ENCODE measurements at regions not wholly inside any gene's neighbourhood (a gene's known extent, or its start where the extent isn't known, plus 50 kb on each side); places are given as distances from the start of the nearest gene placed in this dataset.

- H3K9ac ChIP-seq (ENCODE audit: insufficient read depth, low read length), result no peak overlapping the region
- no peak overlapping the region for H3K4me2 ChIP-seq (ENCODE audit: extremely low read depth, insufficient read depth, low read length)
- H3K27ac ChIP-seq (ENCODE audit: insufficient read depth, low read length), result no peak overlapping the region
- no peak overlapping the region for H2AFZ ChIP-seq (ENCODE audit: low read length)
- no peaks in the 10 kb centered on the region for H3K9me3 ChIP-seq (ENCODE audit: control insufficient read depth, insufficient read depth, low read depth, low read length)
- H3K79me2 ChIP-seq (ENCODE audit: control insufficient read depth, insufficient read depth, low read length), result no peaks in the 10 kb centered on the region
- no peaks in the 10 kb centered on the region for H3K36me3 ChIP-seq (ENCODE audit: control insufficient read depth, insufficient read depth, low read length)
- TF ChIP-seq EZH2 (IDR thresholded peaks at IDR 0.05; ENCODE audit: low read length, missing control alignments) (no peak), CTCF (conservative IDR thresholded peaks at IDR 0.05 in 1 of 2, IDR thresholded peaks at IDR 0.05 in 1 of 2; ENCODE audit: low read depth in 1 of 2, low read length in 2 of 2) (no peak)
- H3K4me1 ChIP-seq (ENCODE audit: control insufficient read depth, extremely low read depth, insufficient read depth, low read length), result no peaks in the 10 kb centered on the region
- H3K4me3 ChIP-seq (replicated peaks in 1 of 4; ENCODE audit: control extremely low read depth in 1 of 4, insufficient read depth in 1 of 4, low read depth in 3 of 4, low read length in 4 of 4), result no peak overlapping the region
- no peaks in the 10 kb centered on the region for H3K27me3 ChIP-seq (ENCODE audit: control insufficient read depth, insufficient read depth, low read length)
- no peak for DNase-seq (ENCODE audit: low read depth in 2 of 2)
- no peaks in the 10 kb centered on the region for H4K20me1 ChIP-seq (ENCODE audit: control insufficient read depth, extremely low read depth, insufficient read depth, low read length)
Measured at GRCh38 chr2:155599834-155600233, 732.7 kb downstream of the NR4A2 start.

- TF ChIP-seq CTCF (conservative IDR thresholded peaks at IDR 0.05 in 1 of 2, IDR thresholded peaks at IDR 0.05 in 1 of 2; ENCODE audit: low read depth in 1 of 2, low read length in 2 of 2), result no peak
- TF ChIP-seq EZH2 (IDR thresholded peaks at IDR 0.05; ENCODE audit: low read length, missing control alignments), result no peak
- Histone ChIP-seq H3K4me2 (ENCODE audit: extremely low read depth, insufficient read depth, low read length) (no peak overlapping the region), H3K9ac (ENCODE audit: insufficient read depth, low read length) (no peak overlapping the region), H3K9me3 (ENCODE audit: control insufficient read depth, insufficient read depth, low read depth, low read length) (no peaks in the 10 kb centered on the region), H3K27ac (ENCODE audit: insufficient read depth, low read length) (no peak overlapping the region), H4K20me1 (ENCODE audit: control insufficient read depth, extremely low read depth, insufficient read depth, low read length) (no peaks in the 10 kb centered on the region), H2AFZ (ENCODE audit: low read length) (no peak overlapping the region), H3K36me3 (ENCODE audit: control insufficient read depth, insufficient read depth, low read length) (no peaks in the 10 kb centered on the region), H3K79me2 (ENCODE audit: control insufficient read depth, insufficient read depth, low read length) (no peaks in the 10 kb centered on the region), H3K4me3 (replicated peaks in 1 of 4; ENCODE audit: control extremely low read depth in 1 of 4, insufficient read depth in 1 of 4, low read depth in 3 of 4, low read length in 4 of 4) (no peak overlapping the region), H3K4me1 (ENCODE audit: control insufficient read depth, extremely low read depth, insufficient read depth, low read length) (no peaks in the 10 kb centered on the region), H3K27me3 (ENCODE audit: control insufficient read depth, insufficient read depth, low read length) (no peaks in the 10 kb centered on the region)
- DNase-seq (ENCODE audit: low read depth in 2 of 2), result no peak
Measured at GRCh38 chr2:155583674-155584195, 748.8 kb downstream of the NR4A2 start.

GRCh38 chr2:155574941-155575340 lies 757.6 kb downstream of the NR4A2 start:
- TF ChIP-seq CTCF (conservative IDR thresholded peaks at IDR 0.05 in 1 of 2, IDR thresholded peaks at IDR 0.05 in 1 of 2; ENCODE audit: low read depth in 1 of 2, low read length in 2 of 2) (no peak), EZH2 (IDR thresholded peaks at IDR 0.05; ENCODE audit: low read length, missing control alignments) (no peak)
- Histone ChIP-seq H2AFZ (ENCODE audit: low read length) (no peak overlapping the region), H4K20me1 (ENCODE audit: control insufficient read depth, extremely low read depth, insufficient read depth, low read length) (no peaks in the 10 kb centered on the region), H3K36me3 (ENCODE audit: control insufficient read depth, insufficient read depth, low read length) (no peaks in the 10 kb centered on the region), H3K27me3 (ENCODE audit: control insufficient read depth, insufficient read depth, low read length) (no peaks in the 10 kb centered on the region), H3K27ac (ENCODE audit: insufficient read depth, low read length) (no peak overlapping the region), H3K9me3 (ENCODE audit: control insufficient read depth, insufficient read depth, low read depth, low read length) (no peaks in the 10 kb centered on the region), H3K9ac (ENCODE audit: insufficient read depth, low read length) (no peak overlapping the region), H3K79me2 (ENCODE audit: control insufficient read depth, insufficient read depth, low read length) (no peaks in the 10 kb centered on the region), H3K4me3 (replicated peaks in 1 of 4; ENCODE audit: control extremely low read depth in 1 of 4, insufficient read depth in 1 of 4, low read depth in 3 of 4, low read length in 4 of 4) (no peak overlapping the region), H3K4me2 (ENCODE audit: extremely low read depth, insufficient read depth, low read length) (no peak overlapping the region), H3K4me1 (ENCODE audit: control insufficient read depth, extremely low read depth, insufficient read depth, low read length) (no peaks in the 10 kb centered on the region)
- DNase-seq (ENCODE audit: low read depth in 2 of 2), result no peak

Measured in fibroblast of lung (primary cell).